ENCODE measurements at regions not wholly inside any gene's neighbourhood (a gene's known extent, or its start where the extent isn't known, plus 50 kb on each side); places are given as distances from the start of the nearest gene placed in this dataset.
"Not testable (repeated sequence)": the region's sequence is repeated elsewhere in the genome, so short reads cannot be mapped to it uniquely, and the experiment has no call there.

GRCh38 chr2:209141142-209141541 is 282.7 kb upstream of the MAP2 start:
- Histone ChIP-seq H3K36me3 (replicated peaks in 1 of 2; ENCODE audit: control extremely low read depth in 1 of 2, control insufficient read depth in 1 of 2, extremely low read depth in 1 of 2, insufficient read depth in 2 of 2, low read length in 1 of 2) (no peaks in the 10 kb centered on the region), H3K4me1 (ENCODE audit: control insufficient read depth in 2 of 2, insufficient read depth in 2 of 2, low read length in 2 of 2) (no peaks in the 10 kb centered on the region), H3K79me2 (ENCODE audit: control insufficient read depth, insufficient read depth, low read length) (no peaks in the 10 kb centered on the region), H3K27ac (ENCODE audit: low read length in 2 of 2) (no peak overlapping the region), H3K9me3 (ENCODE audit: control extremely low read depth in 1 of 3, control insufficient read depth in 2 of 3, insufficient read depth in 1 of 3, low read length in 2 of 3) (no peaks in the 10 kb centered on the region), H3K4me3 (ENCODE audit: control extremely low read depth in 1 of 5, extremely low read depth in 1 of 5, insufficient read depth in 1 of 5, low read depth in 2 of 5, low read length in 4 of 5) (no peak overlapping the region), H4K20me1 (ENCODE audit: control insufficient read depth, insufficient read depth, low read length, poor library complexity, severe bottlenecking) (no peaks in the 10 kb centered on the region), H3K4me2 (replicated peaks; ENCODE audit: low read depth, low read length, poor library complexity, severe bottlenecking) (no peak overlapping the region), H3K27me3 (replicated peaks in 1 of 4; ENCODE audit: control extremely low read depth in 1 of 4, control insufficient read depth in 3 of 4, insufficient read depth in 4 of 4, low read length in 3 of 4) (no peaks in the 10 kb centered on the region), H3K9ac (ENCODE audit: low read length) (no peak overlapping the region), H2AFZ (ENCODE audit: insufficient read depth, low read depth, low read length, poor library complexity, severe bottlenecking) (no peak overlapping the region)
- H3K27ac Mint-ChIP-seq = no peak overlapping the region
- H3K27me3 Mint-ChIP-seq = no peaks in the 10 kb centered on the region
- DNase-seq = no peak
- ATAC-seq (ENCODE audit: low read depth) = no peak
- POLR2A ChIA-PET = no interaction called here
- no peaks in the 10 kb centered on the region for H3K4me1 Mint-ChIP-seq
- intact Hi-C loops (cut with micrococcal nuclease) = no loop called here
- TF ChIP-seq EZH2 (IDR thresholded peaks at IDR 0.05; ENCODE audit: borderline replicate concordance, insufficient read depth, low read depth, low read length, poor library complexity, severe bottlenecking) = no peak
- no peak for TF ChIP-seq CTCF (IDR thresholded peaks at IDR 0.05)
- H3K4me3 Mint-ChIP-seq = no peak overlapping the region
- no peaks in the 10 kb centered on the region for H3K9me3 Mint-ChIP-seq (ENCODE audit: insufficient read depth)
- WGBS (ENCODE audit: insufficient coverage) = 100% methylated on average over 1 of the region's 3 CpGs
- CTCF ChIA-PET = no interaction called here

GRCh38 chr2:209141818-209142217 is 282.0 kb upstream of the MAP2 start:
- Histone ChIP-seq H3K9ac (ENCODE audit: low read length) (no peak overlapping the region), H3K27me3 (replicated peaks in 1 of 4; ENCODE audit: control extremely low read depth in 1 of 4, control insufficient read depth in 3 of 4, insufficient read depth in 4 of 4, low read length in 3 of 4) (no peaks in the 10 kb centered on the region), H3K79me2 (ENCODE audit: control insufficient read depth, insufficient read depth, low read length) (no peaks in the 10 kb centered on the region), H3K9me3 (ENCODE audit: control extremely low read depth in 1 of 3, control insufficient read depth in 2 of 3, insufficient read depth in 1 of 3, low read length in 2 of 3) (no peaks in the 10 kb centered on the region), H3K4me2 (replicated peaks; ENCODE audit: low read depth, low read length, poor library complexity, severe bottlenecking) (no peak overlapping the region), H3K36me3 (replicated peaks in 1 of 2; ENCODE audit: control extremely low read depth in 1 of 2, control insufficient read depth in 1 of 2, extremely low read depth in 1 of 2, insufficient read depth in 2 of 2, low read length in 1 of 2) (no peaks in the 10 kb centered on the region), H2AFZ (ENCODE audit: insufficient read depth, low read depth, low read length, poor library complexity, severe bottlenecking) (no peak overlapping the region), H3K4me3 (ENCODE audit: control extremely low read depth in 1 of 5, extremely low read depth in 1 of 5, insufficient read depth in 1 of 5, low read depth in 2 of 5, low read length in 4 of 5) (no peak overlapping the region), H3K27ac (ENCODE audit: low read length in 2 of 2) (no peak overlapping the region), H3K4me1 (ENCODE audit: control insufficient read depth in 2 of 2, insufficient read depth in 2 of 2, low read length in 2 of 2) (no peaks in the 10 kb centered on the region), H4K20me1 (ENCODE audit: control insufficient read depth, insufficient read depth, low read length, poor library complexity, severe bottlenecking) (no peaks in the 10 kb centered on the region)
- ChIA-PET CTCF (no interaction called here), POLR2A (no interaction called here)
- Mint-ChIP-seq H3K27ac (no peak overlapping the region), H3K4me1 (no peaks in the 10 kb centered on the region), H3K27me3 (no peaks in the 10 kb centered on the region), H3K9me3 (ENCODE audit: insufficient read depth) (no peaks in the 10 kb centered on the region), H3K4me3 (no peak overlapping the region)
- intact Hi-C loops (cut with micrococcal nuclease) = no loop called here
- DNase-seq (no peak), ATAC-seq (ENCODE audit: low read depth) (no peak)
- WGBS (ENCODE audit: insufficient coverage) = 100% methylated on average over 1 of the region's 1 CpG
- no peak for TF ChIP-seq EZH2 (IDR thresholded peaks at IDR 0.05; ENCODE audit: borderline replicate concordance, insufficient read depth, low read depth, low read length, poor library complexity, severe bottlenecking)
- TF ChIP-seq CTCF (IDR thresholded peaks at IDR 0.05) = no peak

GRCh38 chr2:209145220-209145691 is 278.6 kb upstream of the MAP2 start:
- H3K27ac Mint-ChIP-seq; intact Hi-C loops (cut with micrococcal nuclease); H3K4me3 Mint-ChIP-seq; H3K9me3 ChIP-seq (ENCODE audit: control extremely low read depth in 1 of 3, control insufficient read depth in 2 of 3, insufficient read depth in 1 of 3, low read length in 2 of 3); H3K4me3 ChIP-seq (ENCODE audit: control extremely low read depth in 1 of 5, extremely low read depth in 1 of 5, insufficient read depth in 1 of 5, low read depth in 2 of 5, low read length in 4 of 5); H3K4me1 ChIP-seq (ENCODE audit: control insufficient read depth in 2 of 2, insufficient read depth in 2 of 2, low read length in 2 of 2); H3K36me3 ChIP-seq (replicated peaks in 1 of 2; ENCODE audit: control extremely low read depth in 1 of 2, control insufficient read depth in 1 of 2, extremely low read depth in 1 of 2, insufficient read depth in 2 of 2, low read length in 1 of 2); H3K27me3 ChIP-seq (replicated peaks in 1 of 4; ENCODE audit: control extremely low read depth in 1 of 4, control insufficient read depth in 3 of 4, insufficient read depth in 4 of 4, low read length in 3 of 4); H3K27ac ChIP-seq (ENCODE audit: low read length in 2 of 2); H3K9me3 Mint-ChIP-seq (ENCODE audit: insufficient read depth); ATAC-seq (ENCODE audit: low read depth); POLR2A ChIA-PET; H4K20me1 ChIP-seq (ENCODE audit: control insufficient read depth, insufficient read depth, low read length, poor library complexity, severe bottlenecking); H2AFZ ChIP-seq (ENCODE audit: insufficient read depth, low read depth, low read length, poor library complexity, severe bottlenecking); H3K9ac ChIP-seq (ENCODE audit: low read length); H3K79me2 ChIP-seq (ENCODE audit: control insufficient read depth, insufficient read depth, low read length); H3K4me1 Mint-ChIP-seq; CTCF ChIA-PET; DNase-seq; H3K4me2 ChIP-seq (replicated peaks; ENCODE audit: low read depth, low read length, poor library complexity, severe bottlenecking); H3K27me3 Mint-ChIP-seq: not testable (repeated sequence)
- WGBS (ENCODE audit: insufficient coverage) = 95% methylated on average over 30 of the region's 30 CpGs
